ENCODE measurements at regions not wholly inside any gene's neighbourhood (a gene's known extent, or its start where the extent isn't known, plus 50 kb on each side); places are given as distances from the start of the nearest gene placed in this dataset.
A peak's percentile ranks its signal among the peaks of the same experiment; 100 is the strongest.
"Not testable (repeated sequence)": the region's sequence is repeated elsewhere in the genome, so short reads cannot be mapped to it uniquely, and the experiment has no call there.

DNA sequence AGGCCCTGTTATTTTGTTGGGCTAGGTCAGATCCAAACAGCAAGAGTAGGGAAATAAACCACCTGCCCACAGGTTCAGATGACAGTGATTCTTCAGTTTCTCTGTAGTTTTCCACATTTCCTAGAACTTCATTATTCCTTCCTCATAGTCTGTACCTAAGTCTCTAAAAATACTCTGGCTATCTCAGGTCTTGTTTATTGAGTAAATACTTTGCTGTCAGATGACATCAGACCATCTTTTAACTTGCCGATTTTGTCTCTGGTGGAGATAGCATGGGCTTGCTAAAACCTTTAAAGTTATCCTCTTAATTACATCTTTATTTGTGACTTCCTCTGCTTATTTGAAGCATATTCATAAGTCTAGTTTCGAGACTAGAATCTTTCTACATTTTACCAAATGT, 155.1 kb upstream of the METTL14 start:
- H3K27me3 ChIP-seq, H3K9me3 ChIP-seq, H3K27ac ChIP-seq, DNase-seq, H3K36me3 ChIP-seq, H3K4me1 ChIP-seq, H3K4me3 ChIP-seq: not testable (repeated sequence)

DNA sequence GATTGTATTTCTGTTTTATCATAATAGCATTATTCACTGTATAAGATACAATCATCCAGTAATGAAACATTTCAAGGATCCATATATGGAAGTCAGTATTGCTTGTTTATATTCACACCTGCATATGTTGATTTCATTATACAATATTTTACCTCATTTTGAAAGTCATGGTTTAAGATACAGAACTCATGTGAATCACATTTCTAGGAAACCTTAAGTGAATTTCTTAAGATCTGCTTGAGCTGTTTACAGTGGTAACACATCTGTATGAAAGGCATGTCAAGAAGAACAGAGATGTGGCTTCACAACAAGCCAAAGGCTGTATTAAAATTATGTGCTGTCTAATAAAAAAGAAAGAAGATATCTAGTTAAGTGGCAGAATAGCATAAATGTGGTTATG, 153.2 kb upstream of the METTL14 start:
- not testable (repeated sequence) for H3K27me3 ChIP-seq, H3K4me1 ChIP-seq, H3K4me3 ChIP-seq, H3K36me3 ChIP-seq, H3K9me3 ChIP-seq, DNase-seq, H3K27ac ChIP-seq

DNA sequence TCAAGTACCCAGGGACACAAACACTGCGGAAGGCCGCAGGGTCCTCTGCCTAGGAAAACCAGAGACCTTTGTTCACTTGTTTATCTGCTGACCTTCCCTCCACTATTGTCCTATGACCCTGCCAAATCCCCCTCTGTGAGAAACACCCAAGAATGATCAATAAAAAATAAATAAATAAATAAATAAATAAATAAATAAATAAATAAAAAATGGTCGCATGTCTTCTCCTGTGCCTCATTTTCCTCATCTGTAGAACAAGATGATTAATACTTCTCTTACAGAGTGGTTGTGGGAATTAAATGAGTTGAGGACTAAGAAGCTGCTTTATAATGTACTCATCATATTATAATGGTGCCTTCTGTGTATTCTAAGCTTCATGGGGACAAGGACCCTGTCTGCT, 149.4 kb upstream of the METTL14 start:
- not testable (repeated sequence) for H3K9me3 ChIP-seq, H3K27ac ChIP-seq, H3K27me3 ChIP-seq, DNase-seq, H3K4me3 ChIP-seq, H3K36me3 ChIP-seq, H3K4me1 ChIP-seq

DNA sequence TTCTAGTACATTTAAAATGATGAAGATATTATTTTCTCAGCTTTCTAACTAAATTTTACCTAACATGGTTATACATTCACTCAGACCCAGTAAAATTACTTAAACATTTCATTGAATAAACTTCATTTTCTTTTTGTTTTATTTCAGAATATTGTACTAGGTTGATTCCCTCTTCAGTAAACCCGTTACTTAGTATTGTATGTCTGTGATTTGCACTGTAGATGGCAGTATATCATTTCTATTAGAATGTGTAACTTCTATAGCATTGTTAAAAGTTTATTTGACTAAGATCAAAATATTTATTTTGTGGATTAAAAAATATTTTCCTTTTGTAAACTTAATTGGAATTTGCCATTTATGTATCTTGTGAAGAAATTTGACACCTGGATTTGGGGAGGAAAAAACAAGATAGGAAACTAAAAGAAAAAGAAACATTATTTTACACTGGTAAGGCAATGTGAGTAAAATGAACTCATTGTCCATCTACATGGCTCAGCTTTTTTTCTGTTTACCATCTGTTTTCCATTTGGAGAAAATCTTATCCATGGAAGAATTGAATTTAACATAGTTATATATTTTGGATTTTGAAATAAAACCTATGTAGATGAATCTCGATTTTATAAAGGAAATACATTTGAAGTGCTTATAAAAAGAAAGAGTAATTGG, 145.6 kb upstream of the METTL14 start:
- not testable (repeated sequence) for DNase-seq, H3K27me3 ChIP-seq, H3K4me3 ChIP-seq, H3K36me3 ChIP-seq, H3K9me3 ChIP-seq, H3K27ac ChIP-seq, H3K4me1 ChIP-seq
- TF ChIP-seq, protein P1, sequence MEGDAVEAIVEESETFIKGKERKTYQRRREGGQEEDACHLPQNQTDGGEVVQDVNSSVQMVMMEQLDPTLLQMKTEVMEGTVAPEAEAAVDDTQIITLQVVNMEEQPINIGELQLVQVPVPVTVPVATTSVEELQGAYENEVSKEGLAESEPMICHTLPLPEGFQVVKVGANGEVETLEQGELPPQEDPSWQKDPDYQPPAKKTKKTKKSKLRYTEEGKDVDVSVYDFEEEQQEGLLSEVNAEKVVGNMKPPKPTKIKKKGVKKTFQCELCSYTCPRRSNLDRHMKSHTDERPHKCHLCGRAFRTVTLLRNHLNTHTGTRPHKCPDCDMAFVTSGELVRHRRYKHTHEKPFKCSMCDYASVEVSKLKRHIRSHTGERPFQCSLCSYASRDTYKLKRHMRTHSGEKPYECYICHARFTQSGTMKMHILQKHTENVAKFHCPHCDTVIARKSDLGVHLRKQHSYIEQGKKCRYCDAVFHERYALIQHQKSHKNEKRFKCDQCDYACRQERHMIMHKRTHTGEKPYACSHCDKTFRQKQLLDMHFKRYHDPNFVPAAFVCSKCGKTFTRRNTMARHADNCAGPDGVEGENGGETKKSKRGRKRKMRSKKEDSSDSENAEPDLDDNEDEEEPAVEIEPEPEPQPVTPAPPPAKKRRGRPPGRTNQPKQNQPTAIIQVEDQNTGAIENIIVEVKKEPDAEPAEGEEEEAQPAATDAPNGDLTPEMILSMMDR (IDR thresholded peaks at IDR 0.05), result peak in 3 of 6 experiments; percentile 13 to 35 (median 29)

DNA sequence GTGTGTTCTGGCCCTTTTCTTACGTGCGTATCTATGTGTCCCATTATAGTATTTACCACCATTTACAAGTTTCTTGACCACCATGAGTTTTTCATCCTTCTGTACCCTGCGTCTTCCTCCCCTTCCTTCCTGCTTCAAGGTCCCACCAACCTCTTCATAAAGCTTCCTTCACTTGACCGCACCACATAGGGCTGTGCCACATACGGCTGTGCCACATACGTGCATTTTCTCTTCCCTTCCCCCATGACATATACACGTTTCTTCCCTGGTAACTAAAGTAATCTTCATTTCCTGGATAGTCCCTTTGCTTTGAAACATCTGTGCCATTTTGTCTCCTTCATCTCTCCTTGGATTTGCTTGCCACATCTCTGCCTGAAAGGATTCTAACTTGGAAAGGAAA, 128.6 kb upstream of the METTL14 start:
- not testable (repeated sequence) for H3K27ac ChIP-seq, H3K4me1 ChIP-seq, H3K9me3 ChIP-seq, DNase-seq, H3K36me3 ChIP-seq, H3K27me3 ChIP-seq, H3K4me3 ChIP-seq

DNA sequence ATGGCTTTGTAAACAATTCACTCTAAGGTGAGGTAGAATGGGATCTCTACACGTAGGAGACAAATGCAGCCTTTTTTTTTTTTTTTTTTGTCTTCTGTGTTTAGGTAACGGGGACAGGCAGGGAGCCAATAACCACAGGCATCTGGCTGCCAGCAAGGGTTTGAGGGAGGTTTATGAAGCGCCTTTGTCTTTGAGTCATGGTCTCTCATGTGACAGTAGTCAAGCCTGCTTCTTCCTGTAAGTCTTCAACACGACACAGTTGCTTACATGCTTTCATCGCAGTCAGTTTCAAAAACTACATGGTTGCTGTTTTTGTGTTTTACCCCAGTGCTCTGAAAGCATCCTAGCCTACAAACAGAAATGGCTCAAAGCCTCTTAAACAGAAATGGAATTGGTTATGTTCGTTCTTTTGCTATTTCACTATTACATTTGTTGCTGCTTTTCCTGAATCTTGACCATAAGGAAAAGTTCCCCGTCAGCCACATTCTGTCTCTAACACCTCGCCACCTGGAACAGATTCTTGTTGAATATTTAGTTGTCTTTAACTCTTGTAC, 127.8 kb upstream of the METTL14 start:
- H3K36me3 ChIP-seq, result no peaks in the 10 kb centered on the region
- no peaks in the 10 kb centered on the region for H3K27me3 ChIP-seq
- H3K27ac ChIP-seq, result no peak overlapping the region
- DNase-seq, result no peak
- no peaks in the 10 kb centered on the region for H3K4me1 ChIP-seq
- H3K9me3 ChIP-seq, result no peaks in the 10 kb centered on the region
- no peak for TF ChIP-seq POLR2A (IDR thresholded peaks at IDR 0.05)
- TF ChIP-seq, protein P1 (IDR thresholded peaks at IDR 0.05), result no peak
- no peak overlapping the region for H3K4me3 ChIP-seq

DNA sequence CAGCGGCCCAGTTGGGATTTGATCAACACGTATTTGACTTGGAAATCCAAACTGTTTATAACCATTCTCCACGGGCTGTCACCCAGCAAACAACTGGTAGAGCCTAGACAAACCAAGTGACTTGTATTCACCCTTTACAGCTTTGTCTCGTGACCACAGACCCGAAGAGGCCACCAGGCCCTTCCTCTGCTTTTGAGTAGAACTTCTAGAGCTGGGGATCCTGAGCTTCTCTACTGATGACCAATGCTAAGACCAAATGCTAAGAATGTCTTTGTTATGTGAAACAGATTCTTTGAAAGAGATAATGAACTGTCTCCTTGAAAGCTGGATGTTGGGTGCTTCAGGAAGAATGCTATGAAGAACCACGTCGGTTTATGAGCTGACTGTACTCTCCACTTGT, 127.0 kb upstream of the METTL14 start:
- H3K27me3 ChIP-seq, H3K36me3 ChIP-seq, H3K9me3 ChIP-seq, H3K4me3 ChIP-seq, DNase-seq, H3K4me1 ChIP-seq, H3K27ac ChIP-seq: not testable (repeated sequence)

DNA sequence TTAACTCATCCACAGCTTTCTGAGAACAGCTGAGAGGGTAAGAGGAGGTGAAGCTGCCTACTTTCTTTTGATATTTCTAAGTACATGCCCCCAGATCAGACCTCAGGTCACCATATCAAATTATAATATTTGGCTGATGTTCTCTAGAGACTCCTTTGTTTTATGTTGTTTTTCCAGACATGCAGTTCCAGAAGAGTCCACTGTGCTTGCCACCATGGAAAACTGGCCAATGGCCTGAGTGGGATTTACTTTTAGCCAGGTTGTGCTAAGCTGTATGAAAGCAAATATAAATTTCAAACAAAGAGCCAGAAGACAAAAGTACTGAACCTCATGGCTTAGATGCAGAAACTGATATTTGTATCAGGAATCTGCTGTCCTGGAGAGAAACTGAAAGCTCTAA, 123.6 kb upstream of the METTL14 start:
- not testable (repeated sequence) for H3K4me1 ChIP-seq, H3K4me3 ChIP-seq, DNase-seq, H3K9me3 ChIP-seq, H3K27ac ChIP-seq, H3K36me3 ChIP-seq, H3K27me3 ChIP-seq

DNA sequence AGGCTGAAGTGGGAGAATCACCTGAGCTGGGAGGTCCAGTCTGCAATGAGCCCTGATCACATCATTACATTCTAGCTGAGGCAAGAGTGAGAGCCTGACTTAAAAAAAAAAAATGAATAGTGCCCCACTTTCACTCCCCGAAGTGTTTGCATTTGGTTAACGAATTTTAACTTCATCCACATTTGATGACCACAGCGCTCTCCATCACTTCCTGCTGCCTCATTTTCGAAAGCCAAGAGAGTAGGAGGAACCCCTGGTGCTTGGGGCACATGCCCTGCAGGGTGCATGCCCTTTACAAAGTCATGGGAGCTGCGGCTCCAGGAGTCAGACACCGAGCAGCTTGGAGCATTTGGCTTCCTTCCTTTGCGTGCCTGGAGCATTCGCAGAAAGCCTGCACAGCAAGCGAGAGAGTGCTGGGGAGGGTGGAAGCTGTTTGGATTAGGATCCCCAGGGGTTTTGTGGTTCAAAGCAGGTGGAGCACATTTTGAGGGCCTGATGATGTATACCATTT, 119.1 kb upstream of the METTL14 start:
- H3K4me3 ChIP-seq, H3K4me1 ChIP-seq, H3K27me3 ChIP-seq, DNase-seq, H3K9me3 ChIP-seq, H3K27ac ChIP-seq, H3K36me3 ChIP-seq: not testable (repeated sequence)

DNA sequence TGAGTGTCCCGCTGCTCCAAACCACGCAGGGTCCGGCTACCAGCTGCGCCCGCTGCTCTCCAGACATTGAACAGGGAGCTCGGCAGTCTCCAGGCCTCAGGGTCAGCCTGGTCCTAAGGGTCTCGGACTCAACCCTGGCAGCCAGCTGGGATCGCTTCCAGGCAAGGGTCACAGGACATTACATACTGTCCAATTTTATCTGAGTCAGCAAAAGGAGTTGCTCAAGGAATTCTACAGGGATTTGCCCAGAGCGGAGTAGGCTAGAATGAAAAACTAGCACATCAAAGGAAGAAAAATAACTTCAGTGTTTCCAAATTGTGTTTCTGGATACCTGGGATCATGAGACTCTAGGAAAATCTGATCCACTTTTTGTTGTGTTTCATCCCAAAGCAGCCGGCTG, 112.2 kb upstream of the METTL14 start:
- H3K27ac ChIP-seq, DNase-seq, H3K4me3 ChIP-seq, H3K4me1 ChIP-seq, H3K36me3 ChIP-seq, H3K27me3 ChIP-seq, H3K9me3 ChIP-seq: not testable (repeated sequence)

DNA sequence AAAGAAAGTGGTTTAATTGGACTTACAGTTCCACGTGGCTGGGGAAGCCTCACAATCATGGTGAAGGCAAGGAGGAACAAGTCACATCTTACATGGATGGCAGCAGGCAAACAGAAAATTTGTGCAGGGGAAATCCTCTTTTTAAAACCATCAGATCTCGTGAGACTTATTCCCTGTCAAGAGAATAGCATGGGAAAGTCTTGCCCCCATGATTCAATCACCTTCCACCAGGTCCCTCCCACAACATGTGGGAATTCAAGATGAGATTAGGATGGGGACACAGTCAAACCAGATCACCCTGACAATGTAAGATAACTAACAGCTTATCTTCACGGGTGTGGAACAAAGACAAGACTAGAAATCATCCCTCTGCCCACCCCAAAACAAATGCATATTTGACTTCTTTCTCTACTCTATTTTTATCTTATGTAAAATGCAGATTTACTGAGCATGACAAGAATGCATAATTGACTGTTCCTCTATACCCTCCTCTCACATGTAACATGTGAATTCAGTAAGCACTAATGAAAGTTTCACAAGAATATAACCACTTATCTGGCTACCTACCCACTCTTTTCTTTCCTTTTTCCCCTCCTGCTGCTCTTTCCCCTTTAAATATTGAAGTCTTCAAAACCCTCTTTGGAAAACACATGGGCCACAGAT, 110.8 kb upstream of the METTL14 start:
- not testable (repeated sequence) for H3K36me3 ChIP-seq, DNase-seq, H3K4me1 ChIP-seq, H3K4me3 ChIP-seq, H3K27me3 ChIP-seq, H3K27ac ChIP-seq, H3K9me3 ChIP-seq

DNA sequence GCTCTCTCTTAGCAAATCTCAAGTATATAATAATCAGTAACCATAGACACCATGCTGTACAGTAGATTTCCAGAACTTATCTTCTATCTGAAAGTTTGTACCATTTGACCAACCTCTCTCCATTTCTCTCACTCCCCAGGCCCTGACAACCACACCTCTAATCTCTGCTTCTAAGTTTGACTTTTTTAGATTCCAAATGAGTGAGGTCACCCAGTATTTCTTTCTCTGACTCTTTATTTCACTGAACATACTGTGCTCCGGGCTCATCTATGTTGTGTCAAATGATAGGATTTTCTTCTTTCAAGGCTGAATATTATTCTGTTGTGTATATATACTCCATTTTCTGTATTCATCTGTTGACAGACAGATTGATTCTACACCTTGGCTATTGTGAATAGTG, 110.1 kb upstream of the METTL14 start:
- H3K27ac ChIP-seq, H3K36me3 ChIP-seq, H3K4me1 ChIP-seq, H3K9me3 ChIP-seq, H3K4me3 ChIP-seq, H3K27me3 ChIP-seq, DNase-seq: not testable (repeated sequence)

DNA sequence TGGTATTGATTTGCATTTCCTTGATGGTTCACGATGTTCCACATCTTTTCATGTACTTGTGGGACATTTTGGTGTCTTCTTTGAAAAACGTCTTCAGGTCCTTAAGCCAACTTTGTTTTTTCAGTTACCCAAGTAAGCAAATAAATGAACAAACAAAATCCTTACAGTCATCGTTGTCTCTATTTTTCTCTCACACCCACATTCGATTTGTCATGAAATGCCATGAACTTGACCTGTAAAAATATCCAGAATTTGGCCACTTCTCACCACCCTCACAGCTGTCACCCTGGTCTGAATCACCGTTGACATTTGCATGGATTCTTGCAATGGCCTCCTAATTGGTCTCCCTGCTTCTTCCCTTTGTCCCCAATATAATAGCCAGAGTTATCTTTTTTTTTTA, 109.5 kb upstream of the METTL14 start:
- not testable (repeated sequence) for H3K36me3 ChIP-seq, H3K4me3 ChIP-seq, H3K4me1 ChIP-seq, DNase-seq, H3K27me3 ChIP-seq, H3K27ac ChIP-seq, H3K9me3 ChIP-seq

Data from Peyer's patch (tissue), 4 donors.